ENCODE measurements at regions not wholly inside any gene's neighbourhood (a gene's known extent, or its start where the extent isn't known, plus 50 kb on each side); places are given as distances from the start of the nearest gene placed in this dataset.

DNA sequence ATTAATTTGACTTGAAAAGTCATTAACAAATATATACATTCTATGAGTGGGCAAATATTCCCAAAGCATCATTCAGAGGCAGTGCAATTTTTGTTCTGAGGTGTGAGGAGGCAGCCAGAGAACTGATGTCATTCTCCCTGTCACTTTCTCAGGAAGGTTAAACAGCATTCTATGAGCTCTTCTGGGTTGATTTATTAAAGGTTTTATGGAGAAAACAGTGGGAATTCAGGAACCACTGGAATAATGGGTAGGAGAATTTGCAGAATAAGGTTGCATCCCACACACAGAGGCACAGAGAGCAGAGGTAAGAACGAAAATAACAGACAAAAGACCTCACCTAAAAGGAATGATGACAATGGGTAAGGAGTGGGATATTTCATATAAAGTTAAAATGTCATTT is 860.6 kb downstream of the TFAP2A start:
- no peaks in the 10 kb centered on the region for H3K36me3 ChIP-seq (ENCODE audit: control insufficient read depth in 1 of 2, insufficient read depth in 2 of 2, low read length in 2 of 2)
- RAD21 ChIA-PET (ENCODE audit: low non-redundant PET in 1 of 2, low total read pairs in 2 of 2, uncharacterized antibody in 2 of 2, unreplicated experiment in 2 of 2), result no interaction called here
- no peak for ATAC-seq
- POLR2A ChIA-PET, result no interaction called here
- no peak overlapping the region for H3K9ac ChIP-seq (ENCODE audit: low read length)
- no peak overlapping the region for H2AFZ ChIP-seq (ENCODE audit: low read depth, low read length, poor library complexity, severe bottlenecking)
- no peak for DNase-seq (ENCODE audit: low read depth, low spot score)
- no peaks in the 10 kb centered on the region for H3K4me1 ChIP-seq (ENCODE audit: control insufficient read depth in 1 of 2, insufficient read depth in 2 of 2, low read length in 2 of 2)
- CTCF ChIA-PET, result no interaction called here
- intact Hi-C loops (cut with micrococcal nuclease), result no loop called here
- no peak overlapping the region for H3K4me2 ChIP-seq (ENCODE audit: low read length)
- TF ChIP-seq CEBPB (IDR thresholded peaks at IDR 0.05; ENCODE audit: low read depth), result no peak
- no peak for TF ChIP-seq TCF7L2 (IDR thresholded peaks at IDR 0.05; ENCODE audit: borderline replicate concordance, extremely low read depth, insufficient read depth, insufficient read length)
- TF ChIP-seq SP1 (IDR thresholded peaks at IDR 0.05; ENCODE audit: low read depth), result no peak
- TF ChIP-seq CBX3 (IDR thresholded peaks at IDR 0.05; ENCODE audit: low read depth), result no peak
- TF ChIP-seq, protein P1, sequence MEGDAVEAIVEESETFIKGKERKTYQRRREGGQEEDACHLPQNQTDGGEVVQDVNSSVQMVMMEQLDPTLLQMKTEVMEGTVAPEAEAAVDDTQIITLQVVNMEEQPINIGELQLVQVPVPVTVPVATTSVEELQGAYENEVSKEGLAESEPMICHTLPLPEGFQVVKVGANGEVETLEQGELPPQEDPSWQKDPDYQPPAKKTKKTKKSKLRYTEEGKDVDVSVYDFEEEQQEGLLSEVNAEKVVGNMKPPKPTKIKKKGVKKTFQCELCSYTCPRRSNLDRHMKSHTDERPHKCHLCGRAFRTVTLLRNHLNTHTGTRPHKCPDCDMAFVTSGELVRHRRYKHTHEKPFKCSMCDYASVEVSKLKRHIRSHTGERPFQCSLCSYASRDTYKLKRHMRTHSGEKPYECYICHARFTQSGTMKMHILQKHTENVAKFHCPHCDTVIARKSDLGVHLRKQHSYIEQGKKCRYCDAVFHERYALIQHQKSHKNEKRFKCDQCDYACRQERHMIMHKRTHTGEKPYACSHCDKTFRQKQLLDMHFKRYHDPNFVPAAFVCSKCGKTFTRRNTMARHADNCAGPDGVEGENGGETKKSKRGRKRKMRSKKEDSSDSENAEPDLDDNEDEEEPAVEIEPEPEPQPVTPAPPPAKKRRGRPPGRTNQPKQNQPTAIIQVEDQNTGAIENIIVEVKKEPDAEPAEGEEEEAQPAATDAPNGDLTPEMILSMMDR (IDR thresholded peaks at IDR 0.05 in 2 of 3, conservative IDR thresholded peaks at IDR 0.05 in 1 of 3; ENCODE audit: borderline replicate concordance in 1 of 3, insufficient read depth in 1 of 3, low read depth in 2 of 3, low read length in 2 of 3), result no peak
- no peak for TF ChIP-seq REST (IDR thresholded peaks at IDR 0.05; ENCODE audit: low read depth)
- no peak for TF ChIP-seq ATF3 (IDR thresholded peaks at IDR 0.05)
- no peak for TF ChIP-seq EGR1 (IDR thresholded peaks at IDR 0.05; ENCODE audit: low read depth)
- TF ChIP-seq ELF1 (IDR thresholded peaks at IDR 0.05; ENCODE audit: borderline replicate concordance, low read depth), result no peak
- no peak for TF ChIP-seq EZH2 (IDR thresholded peaks at IDR 0.05)
- no peak for TF ChIP-seq ZBTB33 (IDR thresholded peaks at IDR 0.05; ENCODE audit: extremely low read depth, insufficient replicate concordance, low read length)
- no peak for TF ChIP-seq ZNF274 (IDR thresholded peaks at IDR 0.05; ENCODE audit: low read depth, low read length)
- TF ChIP-seq YY1 (IDR thresholded peaks at IDR 0.05; ENCODE audit: extremely low read depth, insufficient replicate concordance, low read depth, low read length), result no peak
- peaks cover 4 to 8% of the 10 kb centered on the region in 2 experiments; a peak in 2 of 4 replicates for H3K9me3 ChIP-seq (ENCODE audit: control insufficient read depth in 1 of 2, insufficient read depth in 1 of 2, low read depth in 1 of 2, low read length in 2 of 2)
- no peaks in the 10 kb centered on the region for H3K9me2 ChIP-seq (ENCODE audit: insufficient read depth)
- no peak overlapping the region for H3K27ac ChIP-seq (ENCODE audit: low read depth, low read length)
- no peaks in the 10 kb centered on the region for H4K20me1 ChIP-seq (ENCODE audit: insufficient read depth)
- no peaks in the 10 kb centered on the region for H3K27me3 ChIP-seq (ENCODE audit: insufficient read depth, low read length)
- H3K4me3 ChIP-seq (replicated peaks in 1 of 2; ENCODE audit: low read depth in 1 of 2, low read length in 2 of 2), result no peak overlapping the region
- no peaks in the 10 kb centered on the region for H3K79me2 ChIP-seq (ENCODE audit: insufficient read depth, low read length)
- no TSS peak for BruUV-seq (replicated peaks)
